Fibroblast of lung (primary cell): ENCODE measurements at regions not wholly inside any gene's neighbourhood (a gene's known extent, or its start where the extent isn't known, plus 50 kb on each side); places are given as distances from the start of the nearest gene placed in this dataset.

ENCODE experiments used
- CTCF ChIP-seq, 2 donors: IDR thresholded peaks in 1 of 2; conservative IDR thresholded peaks in 1 of 2; 1 replicate in 1 of 2; 2 replicates in 1 of 2; pipeline ENCODE4 v1.5.1; 2011 to 2012; ENCODE audit warnings: low read length in 2 of 2, control low read depth in 1 of 2, inconsistent platforms in 1 of 2, low read depth in 1 of 2, mild to moderate bottlenecking in 1 of 2
- EZH2 ChIP-seq: IDR thresholded peaks from 2 replicates; pipeline ENCODE4 v1.5.1; 2012; ENCODE audit warnings: low read length, control low read depth, mild to moderate bottlenecking; ENCODE audit errors: missing control alignments

- TF ChIP-seq CTCF (conservative IDR thresholded peaks at IDR 0.05 in 1 of 2, IDR thresholded peaks at IDR 0.05 in 1 of 2; ENCODE audit: low read depth in 1 of 2, low read length in 2 of 2) (no peak), EZH2 (no peak)
Measured at GRCh38 chr3:82595530-82595929, 834.1 kb upstream of the GBE1 start.
